ENCODE measurements at regions not wholly inside any gene's neighbourhood (a gene's known extent, or its start where the extent isn't known, plus 50 kb on each side); places are given as distances from the start of the nearest gene placed in this dataset.

DNA sequence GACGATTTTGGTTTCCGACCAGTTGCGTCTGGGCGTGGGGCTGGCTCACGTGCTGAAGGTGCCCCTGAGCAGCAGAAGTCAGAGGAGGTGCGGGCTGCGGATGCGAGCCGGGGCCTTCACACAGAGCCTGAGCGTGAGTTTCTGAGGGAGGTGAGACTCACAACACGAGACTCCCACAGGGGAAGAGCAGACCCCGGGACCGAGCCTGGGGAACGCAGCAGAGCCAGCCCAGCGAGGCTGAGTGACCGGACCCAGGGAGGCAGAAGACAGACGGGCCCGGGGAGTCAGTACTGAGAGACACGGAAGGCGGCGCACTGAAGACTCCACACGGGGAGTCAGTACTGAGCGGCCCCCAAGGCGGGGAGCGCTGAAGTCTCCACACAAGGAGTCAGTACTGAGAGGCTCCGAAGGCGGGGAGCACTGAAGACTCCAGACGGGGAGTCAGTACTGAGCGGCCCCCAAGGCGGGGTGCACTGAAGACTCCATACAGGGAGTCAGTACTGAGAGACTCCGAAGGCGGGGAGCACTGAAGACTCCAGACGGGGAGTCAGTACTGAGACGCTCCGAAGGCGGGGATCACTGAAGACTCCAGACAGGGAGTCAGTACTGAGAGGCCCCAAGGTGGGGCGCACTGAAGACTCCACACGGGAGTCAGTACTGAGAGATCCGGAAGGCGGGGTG, 77.8 kb downstream of the DLL1 start:
- DNase-seq, result no peak

DNA sequence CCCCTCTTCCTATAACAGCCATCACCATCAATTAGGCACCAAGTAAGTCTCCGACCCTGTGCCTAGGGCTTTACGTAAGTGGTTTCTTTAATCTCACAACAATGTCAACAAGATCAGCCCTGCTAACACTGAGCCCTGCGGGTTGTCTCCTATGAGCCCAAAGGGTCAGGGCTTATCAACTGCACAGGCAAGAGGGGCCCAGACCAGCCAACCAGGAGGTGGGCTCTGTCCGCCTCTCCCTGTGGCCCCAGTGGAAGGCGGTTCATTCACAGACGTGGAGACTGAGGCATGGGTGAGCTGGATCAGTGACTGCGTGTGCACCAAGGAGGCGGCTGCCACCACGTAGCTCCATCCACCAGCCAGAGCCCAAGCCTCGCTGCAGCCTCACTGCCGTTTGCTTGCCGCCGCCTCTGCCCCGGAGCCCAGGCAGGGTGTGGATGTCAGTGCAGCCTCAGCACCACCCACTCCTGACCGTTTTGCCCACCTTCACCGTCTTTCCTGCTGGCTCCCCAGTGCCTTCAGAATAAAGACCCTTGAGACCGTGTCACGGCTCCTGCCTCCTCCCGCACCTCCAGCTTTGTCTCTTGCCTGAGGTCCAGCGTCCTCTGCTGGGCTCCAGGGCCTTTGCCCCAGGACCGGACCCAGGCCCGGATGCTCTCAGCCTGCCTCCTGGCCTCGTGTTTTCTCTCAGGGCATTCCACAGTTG, 78.7 kb downstream of the DLL1 start:
- no peak for DNase-seq

DNA sequence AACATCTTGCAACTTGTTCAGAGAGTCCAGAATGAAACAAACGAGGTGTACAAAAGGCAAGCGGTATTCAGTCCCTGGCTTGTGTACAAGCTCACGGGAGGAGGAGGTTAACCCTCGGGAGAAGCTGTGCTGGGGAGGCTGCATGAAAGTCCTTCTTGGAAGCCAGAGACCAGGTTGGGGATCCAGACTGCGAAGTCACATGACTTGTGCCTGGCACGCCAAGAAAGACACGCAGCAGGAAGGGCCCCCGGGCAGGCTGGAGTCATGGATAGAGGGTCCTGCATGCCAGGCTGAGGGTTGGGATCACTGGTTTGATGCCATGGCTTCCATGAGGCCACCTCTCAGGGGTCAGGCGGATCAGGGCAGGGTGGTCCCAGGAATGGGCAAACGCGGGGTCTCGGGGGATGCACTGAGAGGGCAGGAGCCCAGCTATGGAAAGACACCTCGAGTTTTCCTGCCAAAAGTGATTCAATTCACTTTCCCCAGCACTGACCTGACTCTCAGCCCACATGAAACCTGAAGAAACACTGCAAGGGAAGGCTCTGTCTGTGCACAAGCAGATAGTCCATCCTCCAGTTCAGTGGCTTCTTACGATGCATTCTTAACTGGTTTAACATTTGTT, 79.4 kb downstream of the DLL1 start:
- no peak for DNase-seq

DNA sequence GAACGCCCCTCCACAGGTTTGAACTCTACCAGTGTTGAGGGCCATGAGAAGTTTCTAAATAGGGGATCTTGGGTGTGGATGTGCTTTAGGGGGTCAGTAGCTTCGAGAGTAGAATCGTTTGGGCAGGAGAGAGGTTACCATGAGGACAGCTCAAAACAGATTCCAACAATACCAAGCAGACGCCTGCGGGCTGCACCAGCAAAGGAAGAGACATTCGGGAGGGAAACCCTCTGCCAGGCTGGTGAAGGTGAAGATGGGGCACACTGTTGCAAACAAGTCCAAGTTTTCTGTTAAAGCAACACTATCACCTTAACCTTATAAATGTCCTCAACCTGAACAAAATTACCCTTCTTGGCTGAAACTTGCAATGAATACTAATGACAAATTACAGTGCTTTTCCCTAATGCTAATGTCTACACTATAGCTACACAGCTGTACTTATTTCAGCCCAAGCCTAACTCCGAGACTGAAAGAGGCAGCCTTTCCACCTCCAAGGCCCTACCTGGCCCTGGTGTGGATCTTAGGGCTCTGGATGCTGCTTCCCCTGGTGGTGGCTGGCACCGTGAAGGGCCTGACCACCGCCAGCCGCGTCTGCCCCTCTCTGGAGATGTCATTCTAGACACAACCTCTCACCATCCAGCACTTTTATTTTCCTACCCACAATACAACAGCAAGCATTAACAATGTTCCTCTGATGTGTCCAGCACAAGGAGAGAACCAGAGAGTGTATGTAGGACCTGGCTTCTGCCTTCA, 80.1 kb downstream of the DLL1 start:
- DNase-seq, result no peak

DNA sequence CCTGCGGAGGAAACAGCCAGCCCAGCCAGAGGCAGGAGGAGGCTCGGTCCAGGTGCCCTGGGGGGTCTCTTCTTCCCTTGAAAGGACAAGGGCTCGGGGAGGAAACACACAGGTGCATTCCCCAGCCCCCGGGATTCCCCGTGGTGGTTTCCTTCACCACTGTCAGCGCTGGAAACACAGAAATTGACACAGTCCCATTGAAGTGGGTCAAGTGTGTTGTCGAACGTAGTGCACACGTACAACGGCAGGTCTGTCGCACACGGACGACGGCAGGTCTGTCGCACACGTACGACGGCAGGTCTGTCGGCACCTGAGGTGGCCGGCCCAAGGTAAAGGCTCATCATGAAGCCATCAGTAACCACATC, 80.9 kb downstream of the DLL1 start:
- no peak for DNase-seq

DNA sequence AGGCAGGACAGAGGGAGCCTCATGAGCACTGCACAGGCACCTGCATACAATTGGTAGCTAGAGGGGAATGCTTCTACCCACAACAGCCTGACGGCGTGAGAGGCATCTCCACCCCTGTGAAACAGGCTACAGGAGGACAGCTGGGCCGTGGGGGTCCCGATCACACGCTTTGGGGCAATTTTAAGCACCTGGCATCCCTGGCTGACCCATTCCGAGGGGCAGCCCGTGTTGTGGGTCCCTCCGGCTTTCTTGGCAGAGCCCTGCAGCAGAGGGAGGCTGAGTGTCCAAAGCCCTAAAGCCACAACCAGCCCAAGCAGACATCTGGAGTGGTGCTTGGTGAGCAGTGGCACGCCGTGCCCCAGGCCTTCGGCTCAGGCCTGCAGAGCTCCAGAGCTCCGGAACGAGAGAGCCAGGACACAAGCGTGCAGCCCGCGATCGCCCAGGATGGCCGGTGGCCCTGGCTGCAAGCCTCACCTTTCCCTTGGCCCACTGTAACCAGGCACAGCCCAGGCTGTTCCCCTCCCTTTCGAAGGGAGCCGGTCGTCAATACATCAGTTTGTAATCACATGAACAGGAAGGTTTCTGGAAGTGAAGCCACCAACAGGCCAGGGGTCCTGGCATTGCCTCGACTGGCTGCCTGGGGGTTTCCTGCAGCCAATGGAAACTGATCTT, 81.4 kb downstream of the DLL1 start:
- DNase-seq, result no peak

DNA sequence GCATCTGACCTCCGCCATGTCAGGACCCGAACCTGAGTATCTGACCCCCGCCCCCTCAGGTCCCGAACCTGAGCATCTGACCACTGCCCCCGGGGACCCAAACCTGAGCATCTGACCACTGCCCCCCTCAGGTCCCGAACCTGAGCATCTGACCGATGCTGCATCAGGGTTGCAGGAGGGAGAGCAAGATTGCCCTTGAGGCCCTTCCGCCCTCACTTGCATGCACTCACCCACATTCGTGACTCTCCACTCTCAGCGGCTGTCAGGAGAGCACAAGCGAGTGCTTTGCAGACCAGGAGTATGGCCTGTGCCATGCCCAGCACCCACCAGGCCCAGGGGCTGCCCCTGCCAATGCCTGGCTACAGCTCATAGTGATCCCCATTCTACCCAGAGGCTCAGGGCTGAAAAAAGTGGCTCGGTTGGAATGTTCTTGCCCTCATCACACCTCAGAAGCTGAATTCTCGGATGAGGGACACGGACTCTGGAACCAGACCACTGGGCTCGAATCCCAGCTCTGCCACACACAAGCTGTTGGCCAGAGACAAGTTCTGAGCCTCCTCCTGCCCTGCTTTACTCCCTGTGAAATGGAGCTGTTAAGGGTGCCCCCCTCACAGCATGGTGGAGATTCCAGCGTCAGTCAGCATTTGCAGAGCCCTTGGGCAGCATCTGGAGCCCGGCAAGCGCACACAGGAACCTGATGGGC, 82.1 kb downstream of the DLL1 start:
- no peak for DNase-seq

DNA sequence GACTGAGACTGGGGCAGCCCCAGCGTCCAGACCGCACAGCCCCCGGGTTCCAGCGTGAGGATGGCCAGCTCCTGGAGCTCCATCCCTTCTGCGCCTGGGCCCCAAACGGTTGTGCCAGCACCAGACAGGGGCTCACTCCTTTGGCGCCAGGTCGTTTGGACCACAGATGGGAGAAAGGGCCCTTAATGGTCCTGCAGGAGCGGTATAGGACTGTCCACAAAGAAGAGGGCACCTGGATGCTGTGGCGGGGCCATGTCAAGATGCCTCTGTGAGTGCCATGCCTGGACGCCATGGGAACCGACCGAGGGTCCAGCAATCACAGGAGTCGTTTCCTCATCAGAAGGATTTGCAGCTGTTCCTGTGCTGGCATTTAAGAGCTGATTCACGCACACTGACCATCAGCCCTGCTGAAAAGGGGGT, 82.7 kb downstream of the DLL1 start:
- DNase-seq, result no peak

DNA sequence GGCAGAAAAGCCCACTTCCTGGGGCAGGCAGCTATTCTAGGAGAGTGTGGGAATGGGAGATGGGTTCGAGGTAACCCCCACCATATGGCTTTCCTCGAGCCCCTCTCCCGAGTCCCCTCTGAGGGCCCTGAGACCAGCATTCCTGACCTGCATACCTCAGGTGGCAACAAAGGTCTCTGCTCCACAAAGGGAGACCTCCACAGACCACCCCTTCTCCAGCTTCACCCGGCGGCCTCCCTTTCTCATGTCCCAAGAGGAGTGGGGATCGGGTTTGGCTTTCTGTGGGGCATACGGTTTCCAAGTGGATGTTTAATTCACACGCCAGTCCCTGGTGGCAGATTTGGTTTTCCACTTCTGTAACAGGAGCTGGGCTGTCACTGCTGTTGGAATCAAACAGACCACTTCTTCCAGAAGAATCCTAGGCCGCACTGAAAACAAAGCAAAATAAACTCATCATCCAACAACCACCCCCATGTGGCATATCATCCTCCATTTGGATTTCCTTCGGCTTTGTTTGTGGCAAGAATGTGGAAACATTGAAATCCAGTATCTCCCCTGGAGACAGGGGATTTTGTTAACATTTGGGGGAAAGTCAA, 83.2 kb downstream of the DLL1 start:
- no peak for DNase-seq

DNA sequence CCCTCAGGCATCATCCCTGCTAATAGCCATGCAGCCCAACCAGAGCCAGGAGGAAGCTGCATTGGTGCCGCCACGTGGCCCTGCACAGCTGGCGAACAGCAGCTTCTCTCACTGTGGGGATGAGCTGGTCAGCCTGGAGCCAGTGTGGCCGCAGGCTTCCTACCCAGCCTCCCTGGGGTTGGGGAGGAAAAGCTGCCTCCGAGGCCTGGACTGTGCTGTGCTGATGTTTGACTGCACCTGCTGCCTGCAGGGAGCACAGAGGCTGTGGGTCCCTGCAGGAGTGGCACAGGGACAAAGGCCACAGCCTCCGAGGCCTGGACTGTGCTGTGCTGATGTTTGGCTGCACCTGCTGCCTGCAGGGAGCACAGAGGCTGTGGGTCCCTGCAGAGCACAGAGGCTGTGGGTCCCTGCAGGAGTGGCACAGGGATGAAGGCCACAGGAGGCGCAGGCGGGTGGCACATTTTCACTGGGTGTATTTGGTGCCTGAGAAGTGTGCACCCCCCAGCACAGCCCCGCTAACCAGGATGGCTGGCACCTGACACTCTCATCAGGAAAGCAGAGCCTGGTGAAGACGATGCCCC, 83.9 kb downstream of the DLL1 start:
- no peak for DNase-seq

DNA sequence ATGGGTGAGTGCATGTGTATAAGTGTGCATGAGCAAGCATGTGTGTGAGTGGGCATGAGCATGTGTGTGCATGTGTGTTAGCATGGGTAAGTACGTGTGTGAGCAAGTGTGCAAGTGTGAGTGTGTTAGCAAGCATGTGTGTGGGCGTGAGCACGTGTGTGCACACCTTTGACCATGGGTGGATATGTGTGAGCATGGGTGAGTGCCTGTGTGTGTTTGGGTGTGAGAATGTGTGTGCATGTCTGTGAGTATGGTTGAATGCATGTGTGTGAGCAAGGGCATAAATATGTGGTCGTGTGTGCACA, 84.6 kb downstream of the DLL1 start:
- no peak for DNase-seq

DNA sequence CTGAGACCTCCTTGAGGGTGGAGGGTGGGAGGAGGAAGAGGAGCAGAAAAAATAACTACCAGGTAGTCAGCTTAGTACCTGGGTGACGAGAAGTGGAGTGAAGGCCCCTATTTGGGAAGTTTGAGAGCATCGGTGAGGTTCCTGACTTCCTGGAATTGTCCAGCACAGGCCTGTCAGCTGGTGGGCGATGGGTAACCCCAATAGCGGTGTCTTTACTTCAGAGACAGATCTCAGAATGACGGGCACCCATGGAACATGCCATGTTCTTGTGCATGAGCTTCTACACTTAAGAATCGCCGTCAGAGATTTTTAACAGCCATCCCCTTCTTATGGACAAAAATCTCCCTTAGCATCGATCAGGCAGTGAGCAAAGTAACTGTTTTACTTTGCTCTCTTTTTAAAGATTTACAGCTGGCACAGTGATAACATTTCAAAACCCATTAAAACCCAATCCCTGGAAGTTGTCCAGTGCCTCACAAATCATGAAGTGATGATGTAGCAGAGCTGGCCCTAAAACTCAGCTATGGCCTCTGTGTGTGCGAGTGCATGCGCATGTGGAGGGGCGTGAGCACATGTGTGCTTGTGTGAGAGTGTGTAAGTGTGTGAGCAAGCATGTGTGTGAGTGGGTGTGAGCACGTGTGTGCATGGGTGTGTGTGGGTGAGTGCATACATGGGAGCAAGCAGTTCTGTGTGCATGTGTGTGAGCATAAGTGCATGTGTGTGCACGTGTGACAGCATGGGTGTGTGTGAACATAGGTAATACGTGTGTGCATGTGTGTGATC, 85.2 kb downstream of the DLL1 start:
- DNase-seq, result no peak

DNA sequence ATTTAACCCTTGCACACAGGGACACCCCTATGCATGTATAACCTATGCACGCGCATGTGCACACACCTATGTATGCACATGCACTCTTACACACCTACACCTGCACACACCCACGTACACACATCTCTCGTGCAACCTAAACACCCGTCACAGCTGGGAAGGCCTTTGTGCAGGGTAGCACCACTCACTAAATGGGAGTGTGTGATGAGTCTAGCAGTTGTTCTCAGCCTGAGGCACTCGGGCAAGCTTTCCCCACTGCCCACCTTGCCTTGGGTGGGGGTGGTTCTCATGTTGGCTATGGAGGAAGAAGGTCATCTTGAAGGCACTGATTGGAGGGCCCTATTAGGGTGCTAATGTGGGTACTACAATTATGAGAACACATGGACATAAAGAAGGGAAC, 85.8 kb downstream of the DLL1 start:
- no peak for DNase-seq

DNA sequence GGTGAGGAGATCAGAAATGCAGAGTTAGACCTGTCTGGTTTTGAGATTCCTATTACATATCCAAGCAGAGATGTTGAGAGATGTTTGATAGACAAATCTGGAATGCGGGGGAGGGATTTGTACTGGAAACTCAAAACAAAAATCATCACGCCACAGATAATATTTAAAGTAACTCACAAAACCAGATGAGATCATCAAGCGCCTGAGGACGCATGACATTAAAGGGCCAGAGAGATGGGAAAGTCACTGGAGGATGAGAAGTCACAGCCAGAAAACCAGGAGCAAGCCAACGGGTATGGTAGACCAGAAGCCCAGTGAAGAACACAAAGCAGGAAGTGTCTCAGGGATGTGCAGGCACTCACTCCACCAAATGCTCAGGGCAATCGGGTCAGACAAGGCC, 87.7 kb downstream of the DLL1 start:
- no peak for DNase-seq

DNA sequence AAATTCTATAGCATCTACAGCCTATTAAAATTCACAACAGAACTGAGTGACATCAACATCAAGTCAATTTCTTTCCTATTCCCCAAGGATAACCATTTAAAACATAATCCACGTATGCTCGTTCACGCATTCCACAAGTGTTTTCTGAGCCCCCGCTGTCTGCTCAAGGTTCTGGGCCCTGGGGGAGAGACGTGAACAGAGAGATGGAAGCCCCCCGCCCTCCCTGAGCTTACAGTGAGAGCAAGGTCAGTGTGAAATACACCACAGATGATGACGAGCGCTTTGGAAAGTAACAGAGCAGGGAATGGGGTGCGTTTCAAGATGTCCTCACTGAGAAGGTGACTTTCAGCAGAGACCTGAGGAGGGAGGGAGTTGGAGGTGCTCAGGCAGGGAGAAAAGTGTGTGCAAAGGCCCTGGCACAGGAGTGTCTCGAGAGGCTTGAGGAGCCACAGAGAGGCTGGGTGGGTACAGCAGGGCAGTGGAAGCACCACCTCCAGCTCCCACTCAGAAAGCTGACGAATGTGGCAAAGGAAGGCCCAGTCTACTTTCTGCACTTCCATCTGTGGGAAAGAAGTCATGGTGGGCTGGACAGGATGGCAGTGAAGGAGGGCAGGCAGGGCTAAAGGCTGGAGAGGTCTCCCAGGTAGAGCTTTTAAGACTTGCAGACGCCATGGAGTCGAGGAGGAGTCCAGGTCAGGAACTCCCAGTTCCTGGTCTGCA, 88.3 kb downstream of the DLL1 start:
- no peak for DNase-seq

DNA sequence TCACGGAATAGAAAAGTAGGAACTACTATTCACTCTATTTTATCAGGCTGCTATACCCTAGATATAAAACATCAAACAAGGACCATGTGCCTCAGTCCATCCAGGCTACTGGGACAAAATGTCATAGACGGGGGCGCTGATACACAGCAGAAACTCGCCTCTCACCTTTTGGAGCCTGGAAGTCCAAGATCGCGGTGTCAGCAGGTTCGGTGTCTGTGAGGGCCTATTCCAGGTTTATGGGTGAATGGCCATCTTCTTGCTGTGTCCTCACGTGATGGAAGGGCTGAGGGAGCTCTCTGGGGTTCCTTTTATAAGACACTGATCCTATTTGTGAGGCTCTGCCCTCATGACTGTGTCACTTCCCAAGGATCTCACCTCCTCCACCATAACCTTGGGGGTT, 89.5 kb downstream of the DLL1 start:
- no peak for DNase-seq

DNA sequence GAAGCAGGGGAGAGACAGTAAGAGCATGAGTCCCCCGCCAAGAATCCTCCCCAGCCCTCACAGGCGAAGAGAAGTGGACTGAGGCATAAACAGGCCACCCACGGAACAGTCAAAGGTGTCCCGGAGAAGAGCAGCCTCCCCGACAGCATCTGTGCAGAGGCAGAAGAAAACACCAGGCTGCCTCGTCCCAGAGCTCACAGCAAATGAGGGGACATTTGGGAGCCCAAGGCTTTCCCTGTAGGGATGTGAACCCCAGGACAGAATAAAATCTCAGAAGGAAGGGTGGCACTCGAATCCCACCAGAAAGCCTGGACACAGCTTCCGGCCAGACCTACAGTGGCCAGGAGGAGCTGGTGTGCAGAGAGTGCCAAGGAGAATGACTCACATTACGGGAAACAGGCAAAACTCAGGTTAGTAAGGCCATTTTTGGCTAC, 90.4 kb downstream of the DLL1 start:
- DNase-seq, result no peak

DNA sequence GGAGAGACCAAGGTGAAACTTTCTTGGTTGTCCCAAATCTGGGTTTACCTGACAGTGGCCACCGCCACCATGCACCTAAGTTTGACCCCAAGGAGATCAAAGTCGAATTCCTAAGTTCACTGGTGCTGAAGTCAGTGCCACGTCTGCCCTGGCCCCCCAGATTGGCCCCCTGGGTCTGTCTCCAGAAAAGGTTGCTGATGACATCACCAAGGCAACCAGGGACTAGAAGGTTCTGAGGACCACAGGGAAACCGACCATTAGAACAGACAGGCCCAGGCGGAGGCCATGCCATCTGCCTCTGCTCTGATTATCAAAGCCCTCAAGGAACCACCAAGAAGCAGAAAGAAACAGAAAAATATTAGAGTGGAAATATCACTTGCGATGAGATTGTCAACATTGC, 91.2 kb downstream of the DLL1 start:
- no peak for DNase-seq

DNA sequence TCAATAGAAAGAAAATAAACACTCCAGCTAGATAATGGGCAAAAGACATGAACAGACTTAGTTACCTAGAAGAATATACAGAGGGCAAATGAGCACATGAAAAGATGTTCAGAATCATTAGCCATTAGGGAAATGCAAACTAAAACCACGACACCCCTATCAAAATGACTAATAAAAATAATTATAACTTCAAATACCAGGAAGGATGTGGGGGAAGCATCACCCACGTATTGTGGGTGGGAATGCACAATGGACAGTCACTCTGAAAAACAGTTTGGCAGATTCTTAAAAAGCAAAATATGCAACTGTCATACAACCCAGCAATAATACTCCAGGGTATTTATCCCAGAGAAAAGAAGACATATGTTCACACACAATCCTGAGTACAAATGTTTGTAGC, 92.6 kb downstream of the DLL1 start:
- DNase-seq, result no peak

DNA sequence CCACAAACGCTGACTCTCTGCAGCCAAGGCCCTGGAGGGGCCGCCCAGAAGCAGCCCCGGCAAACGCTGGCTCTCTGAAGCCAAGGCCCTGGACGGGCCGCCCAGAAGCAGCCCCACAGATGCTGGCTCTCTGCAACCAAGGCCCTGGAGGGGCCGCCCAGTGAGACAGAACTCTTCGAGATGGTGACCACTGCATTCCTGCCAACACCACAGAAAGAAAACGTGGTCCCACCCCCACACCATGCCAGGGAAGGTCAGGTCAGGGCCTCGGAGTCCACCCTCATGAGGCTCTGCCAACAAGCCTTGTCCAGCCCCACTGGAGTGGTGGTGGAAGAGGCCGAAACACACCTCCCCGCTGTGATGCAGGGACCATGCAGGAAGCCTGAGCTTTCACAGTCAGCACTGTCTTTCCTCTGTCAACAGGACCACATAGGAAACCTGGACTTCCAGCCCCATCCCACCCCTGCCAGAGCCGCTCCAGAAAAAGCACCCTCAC, 97.5 kb downstream of the DLL1 start:
- DNase-seq, result no peak
